ENCODE measurements at regions not wholly inside any gene's neighbourhood (a gene's known extent, or its start where the extent isn't known, plus 50 kb on each side); places are given as distances from the start of the nearest gene placed in this dataset.

DNA sequence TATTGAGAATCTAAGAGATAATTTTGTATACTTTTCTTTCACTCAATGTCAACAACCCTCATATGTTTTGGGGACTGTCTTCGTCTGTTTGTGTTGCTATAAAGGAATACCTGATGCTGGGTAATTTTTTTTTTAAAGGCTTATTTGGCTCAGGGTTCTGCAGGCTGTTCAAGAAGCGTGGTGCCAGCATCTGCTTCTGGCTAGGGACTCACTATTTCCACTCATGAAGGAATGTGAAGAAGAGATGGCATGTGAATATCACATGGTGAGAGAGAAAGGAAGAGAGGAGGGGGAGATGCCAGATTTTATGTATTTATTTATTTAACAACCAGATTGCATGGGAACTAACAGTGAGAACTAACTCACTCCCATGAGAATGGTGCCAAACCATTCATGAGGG is 827.4 kb upstream of the PHF14 start:
- TF ChIP-seq CTCF (IDR thresholded peaks at IDR 0.05; ENCODE audit: control insufficient read depth, insufficient read depth, low read depth, low read length, missing control alignments): no peak
- no peak overlapping the region for H3K4me3 ChIP-seq (ENCODE audit: control insufficient read depth, low read depth, low read length)
- no peak for DNase-seq (ENCODE audit: low read depth)

GRCh38 chr7:10156972-10157371 is 816.7 kb upstream of the PHF14 start:
- DNase-seq (ENCODE audit: low read depth): no peak

DNA sequence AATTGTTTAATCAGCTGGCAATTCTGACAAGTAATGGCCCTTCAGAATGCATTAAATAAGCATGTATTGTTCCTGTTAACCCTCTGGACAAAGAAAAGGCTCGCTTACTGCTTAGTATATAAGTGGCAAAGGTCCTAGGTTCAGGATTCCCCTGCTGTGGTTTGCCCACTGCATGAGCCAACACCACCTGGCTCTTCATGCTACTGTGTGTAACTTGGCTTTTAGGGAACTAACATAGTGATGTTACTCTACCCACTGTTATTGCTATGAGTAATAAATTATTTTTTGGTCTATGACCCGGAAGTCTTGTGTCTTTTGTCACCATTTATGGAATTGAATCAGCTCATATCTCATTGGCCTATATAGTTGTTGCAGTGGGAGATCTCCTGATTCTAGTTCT is 791.7 kb upstream of the PHF14 start:
- no peak for TF ChIP-seq CTCF (IDR thresholded peaks at IDR 0.05; ENCODE audit: control insufficient read depth, insufficient read depth, low read depth, low read length, missing control alignments)
- H3K4me3 ChIP-seq (ENCODE audit: control insufficient read depth, low read depth, low read length): no peak overlapping the region
- no peak for DNase-seq (ENCODE audit: low read depth)

More at GRCh38 chr7:10156972-10157371, 816.7 kb upstream of the PHF14 start:
- H3K4me3 ChIP-seq (ENCODE audit: control insufficient read depth, low read depth, low read length): no peak overlapping the region
- TF ChIP-seq CTCF (IDR thresholded peaks at IDR 0.05; ENCODE audit: control insufficient read depth, insufficient read depth, low read depth, low read length, missing control alignments): no peak

- TF ChIP-seq CTCF (IDR thresholded peaks at IDR 0.05; ENCODE audit: control insufficient read depth, insufficient read depth, low read depth, low read length, missing control alignments): no peak
- DNase-seq (ENCODE audit: low read depth): no peak
- H3K4me3 ChIP-seq (ENCODE audit: control insufficient read depth, low read depth, low read length): no peak overlapping the region
These were observed 781.6 kb upstream of the PHF14 start for GRCh38 chr7:10192074-10192473.

- no peak for DNase-seq (ENCODE audit: low read depth)
- no peak overlapping the region for H3K4me3 ChIP-seq (ENCODE audit: control insufficient read depth, low read depth, low read length)
- TF ChIP-seq CTCF (IDR thresholded peaks at IDR 0.05; ENCODE audit: control insufficient read depth, insufficient read depth, low read depth, low read length, missing control alignments): no peak
These were observed 768.0 kb upstream of the PHF14 start for GRCh38 chr7:10205696-10206095.

- no peak for TF ChIP-seq CTCF (IDR thresholded peaks at IDR 0.05; ENCODE audit: control insufficient read depth, insufficient read depth, low read depth, low read length, missing control alignments)
- no peak for DNase-seq (ENCODE audit: low read depth)
- H3K4me3 ChIP-seq (ENCODE audit: control insufficient read depth, low read depth, low read length): no peak overlapping the region
These were observed 763.7 kb upstream of the PHF14 start for GRCh38 chr7:10210000-10210399.

DNA sequence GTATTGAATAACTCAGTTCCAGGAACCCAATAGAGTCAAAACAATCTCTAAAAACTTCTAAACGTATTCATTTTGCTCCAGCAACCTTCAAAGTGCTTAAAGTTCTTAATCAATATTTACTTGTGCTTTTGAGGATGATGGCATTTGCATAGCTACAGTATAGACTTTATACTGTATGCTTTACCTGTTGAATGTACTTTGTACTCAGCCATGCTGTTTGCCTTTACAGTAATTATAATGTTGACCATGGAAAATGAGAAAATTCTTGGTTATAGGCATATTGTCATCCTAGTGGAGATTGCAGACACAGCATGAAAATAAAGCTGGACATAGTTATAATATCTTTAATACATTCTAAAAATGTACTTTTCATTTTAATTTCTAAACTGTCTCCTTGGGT is 762.7 kb upstream of the PHF14 start:
- no peak for DNase-seq (ENCODE audit: low read depth)
- H3K4me3 ChIP-seq (ENCODE audit: control insufficient read depth, low read depth, low read length): no peak overlapping the region
- TF ChIP-seq CTCF (IDR thresholded peaks at IDR 0.05; ENCODE audit: control insufficient read depth, insufficient read depth, low read depth, low read length, missing control alignments): no peak

Data from AG09309 (cell line).